HepG2 (cell line): ENCODE measurements at regions not wholly inside any gene's neighbourhood (a gene's known extent, or its start where the extent isn't known, plus 50 kb on each side); places are given as distances from the start of the nearest gene placed in this dataset.

Experiments
- ATAC-seq: fragments of 200-7000 bp; cut with Tn5 transposase; 3 replicates; pipeline ENCODE4 v1.9.1; 2020; ENCODE audit warnings: mild to moderate bottlenecking, moderate library complexity
- BruUV-seq: library from RNA; stranded (reverse); fragments of 400-500 nt; replicated peaks from 2 replicates; lab custom pipeline; 2021; lab: Mats Ljungman, UMichigan
- CTCF ChIA-PET: fragments of 300-600 bp; formaldehyde crosslinking; extraction: SDS; loops from one replicate; lab custom pipeline; 2021; ENCODE audit warnings: low total read pairs, inconsistent platforms, low intra/inter-chr PET ratio; lab: Yijun Ruan, JAX
- POLR2A ChIA-PET: fragments of 350-600 bp; sonication (Branson Sonifier 250); formaldehyde crosslinking; loops from one replicate; lab custom pipeline; 2020; ENCODE audit warnings: antibody characterized with exemption, inconsistent platforms; lab: Yijun Ruan, JAX
- DNase-seq: peaks from one replicate; pipeline ENCODE4 v3.0.0-alpha.2; 2015; ENCODE audit warnings: low spot score
- FAIRE-seq: peaks from 3 replicates; lab custom pipeline; 2011; peaks lifted over from hg19 to GRCh38; lab: Jason Lieb, UNC
- H2AFZ ChIP-seq: one replicate; pipeline ENCODE4 v1.6.1; 2011; ENCODE audit warnings: low read length, inconsistent platforms
- H3K27ac ChIP-seq: fragments of 300-600 bp; 3 replicates; pipeline ENCODE4 v1.8.0; 2011; ENCODE audit warnings: mixed run types, mild to moderate bottlenecking, mixed read lengths, low read length, inconsistent platforms; ENCODE audit not compliant: insufficient read depth; ENCODE audit errors: extremely low read length
- H3K27me3 ChIP-seq, 2 experiments: fragments of 200-600 bp in 1 of 2; 2 replicates in 1 of 2; 3 replicates in 1 of 2; pipeline versions ENCODE4 v1.6.0 to v1.8.0; 2011; ENCODE audit warnings: low read length in 2 of 2, mild to moderate bottlenecking in 2 of 2, moderate library complexity in 2 of 2, inconsistent platforms in 1 of 2; ENCODE audit not compliant: insufficient read depth in 2 of 2, control insufficient read depth in 1 of 2
- H3K36me3 ChIP-seq, 2 experiments: fragments of 200-600 bp in 1 of 2; replicated peaks in 1 of 2; 2 replicates in 1 of 2; 3 replicates in 1 of 2; pipeline versions ENCODE4 v1.5.1 to v1.8.0; 2011; ENCODE audit warnings: low read length in 2 of 2, inconsistent platforms in 1 of 2; ENCODE audit not compliant: insufficient read depth in 2 of 2, control insufficient read depth in 1 of 2
- H3K4me1 ChIP-seq: 2 replicates; pipeline ENCODE4 v1.5.1; 2012; ENCODE audit warnings: low read length, inconsistent platforms; ENCODE audit not compliant: insufficient read depth
- H3K4me2 ChIP-seq: 2 replicates; pipeline ENCODE4 v1.6.0; 2011; ENCODE audit warnings: low read depth, low read length, inconsistent platforms
- H3K4me3 ChIP-seq, 3 experiments: fragments of 200-600 bp in 1 of 3; sonication (generic), shearing (Covaris generic) in 1 of 3; replicated peaks in 1 of 3; 2 replicates each; pipeline ENCODE4 v1.5.1; 2011 to 2016; ENCODE audit warnings: low read length in 3 of 3, inconsistent platforms in 2 of 3, low read depth in 2 of 3, mild to moderate bottlenecking in 2 of 3, control low read depth in 1 of 3, mixed read lengths in 1 of 3; ENCODE audit not compliant: insufficient read depth in 1 of 3
- H3K79me2 ChIP-seq: one replicate; pipeline ENCODE4 v1.6.1; 2011; ENCODE audit warnings: low read length, inconsistent platforms; ENCODE audit not compliant: insufficient read depth
- H3K9ac ChIP-seq: 2 replicates; pipeline ENCODE4 v1.6.0; 2011; ENCODE audit warnings: mild to moderate bottlenecking, low read depth, low read length, inconsistent platforms; ENCODE audit not compliant: insufficient read depth
- H3K9me3 ChIP-seq: 2 replicates; pipeline ENCODE4 v1.5.1; 2012; ENCODE audit warnings: mild to moderate bottlenecking, low read length
- H4K20me1 ChIP-seq: 2 replicates; pipeline ENCODE4 v1.6.0; 2011; ENCODE audit warnings: inconsistent platforms, mild to moderate bottlenecking, low read length, moderate library complexity; ENCODE audit not compliant: insufficient read depth
- AGO2 ChIP-seq: fragments of 200-400 bp; formaldehyde crosslinking; optimal IDR thresholded peaks from 2 replicates; pipeline ENCODE3; 2017; ENCODE audit warnings: mild to moderate bottlenecking, low read depth, low read length, moderate library complexity
- HDAC6 ChIP-seq: fragments of 200-600 bp; sonication (generic); IDR thresholded peaks from 2 replicates; pipeline ENCODE4 v1.7.0; 2017; ENCODE audit warnings: mild to moderate bottlenecking, antibody characterized with exemption, low read length, low read depth
- MED1 ChIP-seq: sonication (generic); formaldehyde crosslinking; IDR thresholded peaks from 2 replicates; pipeline ENCODE4 v1.4.0; 2020; ENCODE audit warnings: missing genetic modification reagents
- NFATC3 ChIP-seq: sonication (generic); formaldehyde crosslinking; IDR thresholded peaks from 2 replicates; pipeline ENCODE4 v1.5.1; 2020; ENCODE audit warnings: mild to moderate bottlenecking, missing genetic modification reagents
- NPAS2 ChIP-seq: sonication (generic); formaldehyde crosslinking; IDR thresholded peaks from 2 replicates; pipeline ENCODE4 v1.8.0; 2022; ENCODE audit warnings: mild to moderate bottlenecking, missing genetic modification reagents, borderline replicate concordance
- PAWR ChIP-seq: sonication (generic); formaldehyde crosslinking; IDR thresholded peaks from 2 replicates; pipeline ENCODE4 v1.4.0; 2020; ENCODE audit warnings: missing genetic modification reagents, mild to moderate bottlenecking, borderline replicate concordance
- RAD51 ChIP-seq: fragments of 450-650 bp; IDR thresholded peaks from 2 replicates; pipeline ENCODE4 v1.6.1; 2016; ENCODE audit warnings: borderline replicate concordance
- SNAPC2 ChIP-seq: sonication (generic); formaldehyde crosslinking; IDR thresholded peaks from 2 replicates; pipeline ENCODE4 v1.8.1; 2022; ENCODE audit warnings: mild to moderate bottlenecking, missing genetic modification reagents
- ZKSCAN5 ChIP-seq: sonication (generic); formaldehyde crosslinking; IDR thresholded peaks from 2 replicates; pipeline ENCODE4 v1.5.1; 2020; ENCODE audit warnings: mild to moderate bottlenecking, missing genetic modification reagents
- ZNF839 ChIP-seq: sonication (generic); formaldehyde crosslinking; IDR thresholded peaks from 2 replicates; pipeline ENCODE4 v1.4.0; 2020; ENCODE audit warnings: missing genetic modification reagents, mild to moderate bottlenecking, borderline replicate concordance
- ZNF879 ChIP-seq: sonication (generic); formaldehyde crosslinking; IDR thresholded peaks from 2 replicates; pipeline ENCODE4 v1.8.1; 2023; ENCODE audit warnings: missing genetic modification reagents
- ZSCAN29 ChIP-seq: sonication (generic); formaldehyde crosslinking; conservative IDR thresholded peaks from 2 replicates; pipeline ENCODE4 v1.4.0; 2020; ENCODE audit warnings: mild to moderate bottlenecking, missing genetic modification reagents
- WGBS: methylation state at CpG from one replicate; pipeline ENCODE4 v1.1.6; 2017; ENCODE audit warnings: low lambda C conversion rate; 5-methylcytosine and 5-hydroxymethylcytosine counted together
- in situ Hi-C: cut with HindIII; loops from 2 replicates; pipeline ENCODE4 v1.10.0; 2017; ENCODE audit warnings: low pct_unique_long_range_greater_than_20kb; ENCODE audit not compliant: extremely low pct_ligation_motif_present
- intact Hi-C: fragments of 100-400 bp; cut with micrococcal nuclease; formaldehyde crosslinking; loops from one replicate; pipeline ENCODE4 v1.10.0; 2022; ENCODE audit not compliant: unreplicated experiment
- TF ChIP-seq, protein P1 (sequence below): sonication (generic); formaldehyde crosslinking; IDR thresholded peaks from 2 replicates; pipeline ENCODE4 v1.4.0; 2020; ENCODE audit warnings: mild to moderate bottlenecking, missing genetic modification reagents
- TF ChIP-seq, protein P2 (sequence below): sonication (generic); formaldehyde crosslinking; IDR thresholded peaks from 2 replicates; pipeline ENCODE4 v1.4.0; 2020; ENCODE audit warnings: missing genetic modification reagents

DNA sequence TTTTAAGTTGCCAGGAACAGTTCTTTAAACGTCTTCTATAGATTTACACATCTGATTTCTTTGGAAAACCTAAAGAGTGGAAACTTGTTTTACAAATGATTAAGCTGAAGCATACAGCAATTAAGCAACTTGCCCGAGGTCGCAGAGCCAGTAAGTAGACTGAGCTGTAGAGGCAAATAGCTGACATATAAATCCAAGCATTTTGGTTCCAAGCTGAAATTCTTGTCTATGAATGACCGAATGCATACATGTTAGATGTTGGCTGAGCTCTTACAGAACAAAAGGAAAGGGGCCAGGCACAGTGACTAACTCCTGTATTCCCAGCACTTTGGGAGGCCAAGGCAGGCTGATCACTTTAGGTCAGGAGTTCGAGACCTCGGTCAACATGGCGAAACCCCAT lies 101.8 kb upstream of the SGK1 start:
- Histone ChIP-seq H3K9me3 (no peaks in the 10 kb centered on the region), H3K27ac (no peak overlapping the region), H3K36me3 (no peaks in the 10 kb centered on the region), H4K20me1 (no peaks in the 10 kb centered on the region), H2AFZ (no peak overlapping the region), H3K9ac (no peak overlapping the region), H3K79me2 (no peaks in the 10 kb centered on the region), H3K4me2 (no peak overlapping the region), H3K27me3 (no peaks in the 10 kb centered on the region), H3K4me1 (no peaks in the 10 kb centered on the region), H3K4me3 (no peak overlapping the region)
- POLR2A ChIA-PET = no interaction called here
- FAIRE-seq = no peak
- in situ Hi-C loops = no loop called here
- BruUV-seq = no TSS peak
- intact Hi-C loops = no loop called here
- CTCF ChIA-PET = no interaction called here
- TF ChIP-seq MED1 (CRISPR knock-in tag) = no peak
- TF ChIP-seq SNAPC2 = no peak
- no peak for TF ChIP-seq ZNF839 (CRISPR knock-in tag)
- no peak for TF ChIP-seq PAWR
- TF ChIP-seq NPAS2 (CRISPR knock-in tag) = no peak
- no peak for TF ChIP-seq ZKSCAN5 (CRISPR knock-in tag)
- TF ChIP-seq RAD51 = no peak
- WGBS = 45% methylated on average over 7 of the region's 7 CpGs
- ATAC-seq = no peak
- no peak for DNase-seq

DNA sequence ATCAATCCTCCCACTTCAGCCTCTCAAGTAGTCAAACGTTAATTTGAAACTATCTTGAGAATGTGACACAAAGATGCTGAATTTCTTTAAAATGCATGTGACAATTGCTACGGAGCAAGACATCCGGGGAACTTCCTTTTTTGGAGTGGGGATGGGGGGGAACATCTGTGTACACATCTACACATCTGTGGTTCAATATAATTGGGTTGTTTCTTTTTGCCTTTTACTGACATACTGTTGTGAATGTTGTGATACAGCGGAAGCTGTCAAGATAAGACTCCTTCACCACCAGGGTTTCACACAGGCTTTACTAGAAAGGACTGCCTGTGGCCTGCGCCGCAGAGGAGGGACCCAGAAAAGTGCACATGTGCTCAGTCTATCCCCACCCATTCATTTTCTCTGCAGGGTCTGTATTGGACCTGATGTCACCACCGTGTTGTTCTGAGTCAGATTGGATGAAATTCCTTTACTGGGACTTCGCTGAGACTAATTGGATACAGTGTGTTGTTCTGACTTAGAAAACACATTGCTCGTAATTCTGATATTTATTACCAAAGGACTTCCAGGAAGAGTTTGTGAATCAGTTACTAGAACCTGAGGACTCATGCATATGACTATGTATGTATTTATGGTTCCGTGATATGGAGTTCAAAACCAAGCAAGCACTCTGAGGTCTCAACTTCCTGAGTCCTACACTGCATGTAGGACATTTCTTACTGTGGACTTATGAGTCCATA lies 98.7 kb upstream of the SGK1 start:
- intact Hi-C loops (no loop called here), in situ Hi-C loops (no loop called here)
- FAIRE-seq (no peak), ATAC-seq (no peak), DNase-seq (no peak)
- Histone ChIP-seq H4K20me1 (no peaks in the 10 kb centered on the region), H3K9me3 (no peaks in the 10 kb centered on the region; the same call in 1 of the 2 replicates), H2AFZ (no peak overlapping the region), H3K4me3 (no peak overlapping the region), H3K27me3 (no peaks in the 10 kb centered on the region), H3K79me2 (no peaks in the 10 kb centered on the region), H3K27ac (no peak overlapping the region), H3K36me3 (no peaks in the 10 kb centered on the region), H3K9ac (no peak overlapping the region), H3K4me2 (no peak overlapping the region), H3K4me1 (no peaks in the 10 kb centered on the region)
- BruUV-seq = no TSS peak
- CTCF ChIA-PET = no interaction called here
- 53% methylated on average over 10 of the region's 10 CpGs for WGBS
- POLR2A ChIA-PET = no interaction called here
- no peak for TF ChIP-seq ZSCAN29 (CRISPR knock-in tag)
- TF ChIP-seq, protein P1, sequence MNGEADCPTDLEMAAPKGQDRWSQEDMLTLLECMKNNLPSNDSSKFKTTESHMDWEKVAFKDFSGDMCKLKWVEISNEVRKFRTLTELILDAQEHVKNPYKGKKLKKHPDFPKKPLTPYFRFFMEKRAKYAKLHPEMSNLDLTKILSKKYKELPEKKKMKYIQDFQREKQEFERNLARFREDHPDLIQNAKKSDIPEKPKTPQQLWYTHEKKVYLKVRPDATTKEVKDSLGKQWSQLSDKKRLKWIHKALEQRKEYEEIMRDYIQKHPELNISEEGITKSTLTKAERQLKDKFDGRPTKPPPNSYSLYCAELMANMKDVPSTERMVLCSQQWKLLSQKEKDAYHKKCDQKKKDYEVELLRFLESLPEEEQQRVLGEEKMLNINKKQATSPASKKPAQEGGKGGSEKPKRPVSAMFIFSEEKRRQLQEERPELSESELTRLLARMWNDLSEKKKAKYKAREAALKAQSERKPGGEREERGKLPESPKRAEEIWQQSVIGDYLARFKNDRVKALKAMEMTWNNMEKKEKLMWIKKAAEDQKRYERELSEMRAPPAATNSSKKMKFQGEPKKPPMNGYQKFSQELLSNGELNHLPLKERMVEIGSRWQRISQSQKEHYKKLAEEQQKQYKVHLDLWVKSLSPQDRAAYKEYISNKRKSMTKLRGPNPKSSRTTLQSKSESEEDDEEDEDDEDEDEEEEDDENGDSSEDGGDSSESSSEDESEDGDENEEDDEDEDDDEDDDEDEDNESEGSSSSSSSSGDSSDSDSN (CRISPR knock-in tag) = no peak
- no peak for TF ChIP-seq AGO2
- TF ChIP-seq HDAC6 = no peak
- no peak for TF ChIP-seq ZNF879 (CRISPR knock-in tag)
- TF ChIP-seq NFATC3 = no peak
- TF ChIP-seq, protein P2, sequence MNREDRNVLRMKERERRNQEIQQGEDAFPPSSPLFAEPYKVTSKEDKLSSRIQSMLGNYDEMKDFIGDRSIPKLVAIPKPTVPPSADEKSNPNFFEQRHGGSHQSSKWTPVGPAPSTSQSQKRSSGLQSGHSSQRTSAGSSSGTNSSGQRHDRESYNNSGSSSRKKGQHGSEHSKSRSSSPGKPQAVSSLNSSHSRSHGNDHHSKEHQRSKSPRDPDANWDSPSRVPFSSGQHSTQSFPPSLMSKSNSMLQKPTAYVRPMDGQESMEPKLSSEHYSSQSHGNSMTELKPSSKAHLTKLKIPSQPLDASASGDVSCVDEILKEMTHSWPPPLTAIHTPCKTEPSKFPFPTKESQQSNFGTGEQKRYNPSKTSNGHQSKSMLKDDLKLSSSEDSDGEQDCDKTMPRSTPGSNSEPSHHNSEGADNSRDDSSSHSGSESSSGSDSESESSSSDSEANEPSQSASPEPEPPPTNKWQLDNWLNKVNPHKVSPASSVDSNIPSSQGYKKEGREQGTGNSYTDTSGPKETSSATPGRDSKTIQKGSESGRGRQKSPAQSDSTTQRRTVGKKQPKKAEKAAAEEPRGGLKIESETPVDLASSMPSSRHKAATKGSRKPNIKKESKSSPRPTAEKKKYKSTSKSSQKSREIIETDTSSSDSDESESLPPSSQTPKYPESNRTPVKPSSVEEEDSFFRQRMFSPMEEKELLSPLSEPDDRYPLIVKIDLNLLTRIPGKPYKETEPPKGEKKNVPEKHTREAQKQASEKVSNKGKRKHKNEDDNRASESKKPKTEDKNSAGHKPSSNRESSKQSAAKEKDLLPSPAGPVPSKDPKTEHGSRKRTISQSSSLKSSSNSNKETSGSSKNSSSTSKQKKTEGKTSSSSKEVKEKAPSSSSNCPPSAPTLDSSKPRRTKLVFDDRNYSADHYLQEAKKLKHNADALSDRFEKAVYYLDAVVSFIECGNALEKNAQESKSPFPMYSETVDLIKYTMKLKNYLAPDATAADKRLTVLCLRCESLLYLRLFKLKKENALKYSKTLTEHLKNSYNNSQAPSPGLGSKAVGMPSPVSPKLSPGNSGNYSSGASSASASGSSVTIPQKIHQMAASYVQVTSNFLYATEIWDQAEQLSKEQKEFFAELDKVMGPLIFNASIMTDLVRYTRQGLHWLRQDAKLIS (CRISPR knock-in tag) = no peak
